K562 (cell line): ENCODE measurements at regions not wholly inside any gene's neighbourhood (a gene's known extent, or its start where the extent isn't known, plus 50 kb on each side); places are given as distances from the start of the nearest gene placed in this dataset.

Experiments
- FOXA3 ChIP-seq, 2 experiments: fragments of 450-650 bp in 1 of 2; sonication (generic) in 1 of 2; formaldehyde crosslinking; IDR thresholded peaks in 1 of 2; conservative IDR thresholded peaks in 1 of 2; 2 replicates each; pipeline versions ENCODE4 v1.4.0 to v1.8.0; 2020 to 2022; ENCODE audit warnings: mild to moderate bottlenecking in 2 of 2, missing genetic modification reagents in 1 of 2
- HDAC2 ChIP-seq: fragments of 450-650 bp; IDR thresholded peaks from 2 replicates; pipeline ENCODE4 v1.6.1; 2016; ENCODE audit warnings: mild to moderate bottlenecking
- NFRKB ChIP-seq: fragments of 450-650 bp; IDR thresholded peaks from 2 replicates; pipeline ENCODE4 v1.6.1; 2016; ENCODE audit warnings: low read depth
- RNF2 ChIP-seq: sonication (generic); IDR thresholded peaks from 2 replicates; pipeline ENCODE4 v1.6.1; 2016
- ZNF217 ChIP-seq: sonication (generic); formaldehyde crosslinking; IDR thresholded peaks from 2 replicates; pipeline ENCODE4 v1.8.0; 2022; ENCODE audit warnings: mild to moderate bottlenecking, missing genetic modification reagents
- ZNF324 ChIP-seq: fragments of 250-450 bp; sonication (Bioruptor Pico); IDR thresholded peaks from 2 replicates; pipeline ENCODE4 v1.4.0; 2020; ENCODE audit warnings: mild to moderate bottlenecking
- ZNF551 ChIP-seq: fragments of 250-450 bp; sonication (Bioruptor Pico); IDR thresholded peaks from 2 replicates; pipeline ENCODE4 v1.5.0; 2021; ENCODE audit warnings: mild to moderate bottlenecking, moderate library complexity
- ZNF592 ChIP-seq: fragments of 450-650 bp; IDR thresholded peaks from 2 replicates; pipeline ENCODE4 v1.6.1; 2017; ENCODE audit warnings: antibody characterized with exemption, mild to moderate bottlenecking
- TF ChIP-seq, protein P1 (sequence below): fragments of 250-450 bp; sonication (Bioruptor Pico); IDR thresholded peaks from 2 replicates; pipeline ENCODE4 v1.5.0; 2021
- TF ChIP-seq, protein P2 (sequence below): IDR thresholded peaks from 2 replicates; pipeline ENCODE4 v1.6.1; 2011; ENCODE audit warnings: borderline replicate concordance, low read depth, mild to moderate bottlenecking, moderate library complexity, low read length; ENCODE audit not compliant: insufficient read depth, poor library complexity, severe bottlenecking
- TF ChIP-seq, protein P3 (sequence below), 3 experiments: IDR thresholded peaks in 2 of 3; conservative IDR thresholded peaks in 1 of 3; 2 replicates each; pipeline ENCODE4 v1.5.1; 2011 to 2012; ENCODE audit warnings: low read length in 3 of 3, mild to moderate bottlenecking in 3 of 3, control low read depth in 2 of 3, improper control_type of control experiment in 1 of 3, inconsistent platforms in 1 of 3, low read depth in 1 of 3, mixed read lengths in 1 of 3, moderate library complexity in 1 of 3; ENCODE audit not compliant: insufficient read depth in 2 of 3
- TF ChIP-seq, protein P4 (sequence below), 3 experiments: fragments of 200-800 bp in 1 of 3; sonication (Bioruptor generic) in 1 of 3; sonication (generic) in 1 of 3; formaldehyde crosslinking in 1 of 3; IDR thresholded peaks; 2 replicates each; pipeline versions ENCODE4 v1.6.1 to v1.8.0; 2016 to 2022; ENCODE audit warnings: mild to moderate bottlenecking in 2 of 3, missing compliant biosample characterization in 2 of 3, missing genetic modification characterization in 2 of 3, missing genetic modification reagents in 1 of 3

- TF ChIP-seq ZNF324 (CRISPR knock-in tag), result no peak
- TF ChIP-seq FOXA3 (CRISPR knock-in tag; conservative IDR thresholded peaks at IDR 0.05 in 1 of 2, IDR thresholded peaks at IDR 0.05 in 1 of 2), result no peak
- TF ChIP-seq HDAC2, result no peak
- no peak for TF ChIP-seq RNF2
- TF ChIP-seq NFRKB, result no peak
- TF ChIP-seq, protein P1, sequence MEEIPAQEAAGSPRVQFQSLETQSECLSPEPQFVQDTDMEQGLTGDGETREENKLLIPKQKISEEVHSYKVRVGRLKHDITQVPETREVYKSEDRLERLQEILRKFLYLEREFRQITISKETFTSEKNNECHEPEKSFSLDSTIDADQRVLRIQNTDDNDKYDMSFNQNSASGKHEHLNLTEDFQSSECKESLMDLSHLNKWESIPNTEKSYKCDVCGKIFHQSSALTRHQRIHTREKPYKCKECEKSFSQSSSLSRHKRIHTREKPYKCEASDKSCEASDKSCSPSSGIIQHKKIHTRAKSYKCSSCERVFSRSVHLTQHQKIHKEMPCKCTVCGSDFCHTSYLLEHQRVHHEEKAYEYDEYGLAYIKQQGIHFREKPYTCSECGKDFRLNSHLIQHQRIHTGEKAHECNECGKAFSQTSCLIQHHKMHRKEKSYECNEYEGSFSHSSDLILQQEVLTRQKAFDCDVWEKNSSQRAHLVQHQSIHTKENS (CRISPR knock-in tag), result no peak
- no peak for TF ChIP-seq ZNF592
- TF ChIP-seq, protein P2, sequence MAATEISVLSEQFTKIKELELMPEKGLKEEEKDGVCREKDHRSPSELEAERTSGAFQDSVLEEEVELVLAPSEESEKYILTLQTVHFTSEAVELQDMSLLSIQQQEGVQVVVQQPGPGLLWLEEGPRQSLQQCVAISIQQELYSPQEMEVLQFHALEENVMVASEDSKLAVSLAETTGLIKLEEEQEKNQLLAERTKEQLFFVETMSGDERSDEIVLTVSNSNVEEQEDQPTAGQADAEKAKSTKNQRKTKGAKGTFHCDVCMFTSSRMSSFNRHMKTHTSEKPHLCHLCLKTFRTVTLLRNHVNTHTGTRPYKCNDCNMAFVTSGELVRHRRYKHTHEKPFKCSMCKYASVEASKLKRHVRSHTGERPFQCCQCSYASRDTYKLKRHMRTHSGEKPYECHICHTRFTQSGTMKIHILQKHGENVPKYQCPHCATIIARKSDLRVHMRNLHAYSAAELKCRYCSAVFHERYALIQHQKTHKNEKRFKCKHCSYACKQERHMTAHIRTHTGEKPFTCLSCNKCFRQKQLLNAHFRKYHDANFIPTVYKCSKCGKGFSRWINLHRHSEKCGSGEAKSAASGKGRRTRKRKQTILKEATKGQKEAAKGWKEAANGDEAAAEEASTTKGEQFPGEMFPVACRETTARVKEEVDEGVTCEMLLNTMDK, result no peak
- TF ChIP-seq, protein P3, sequence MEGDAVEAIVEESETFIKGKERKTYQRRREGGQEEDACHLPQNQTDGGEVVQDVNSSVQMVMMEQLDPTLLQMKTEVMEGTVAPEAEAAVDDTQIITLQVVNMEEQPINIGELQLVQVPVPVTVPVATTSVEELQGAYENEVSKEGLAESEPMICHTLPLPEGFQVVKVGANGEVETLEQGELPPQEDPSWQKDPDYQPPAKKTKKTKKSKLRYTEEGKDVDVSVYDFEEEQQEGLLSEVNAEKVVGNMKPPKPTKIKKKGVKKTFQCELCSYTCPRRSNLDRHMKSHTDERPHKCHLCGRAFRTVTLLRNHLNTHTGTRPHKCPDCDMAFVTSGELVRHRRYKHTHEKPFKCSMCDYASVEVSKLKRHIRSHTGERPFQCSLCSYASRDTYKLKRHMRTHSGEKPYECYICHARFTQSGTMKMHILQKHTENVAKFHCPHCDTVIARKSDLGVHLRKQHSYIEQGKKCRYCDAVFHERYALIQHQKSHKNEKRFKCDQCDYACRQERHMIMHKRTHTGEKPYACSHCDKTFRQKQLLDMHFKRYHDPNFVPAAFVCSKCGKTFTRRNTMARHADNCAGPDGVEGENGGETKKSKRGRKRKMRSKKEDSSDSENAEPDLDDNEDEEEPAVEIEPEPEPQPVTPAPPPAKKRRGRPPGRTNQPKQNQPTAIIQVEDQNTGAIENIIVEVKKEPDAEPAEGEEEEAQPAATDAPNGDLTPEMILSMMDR (IDR thresholded peaks at IDR 0.05 in 2 of 3, conservative IDR thresholded peaks at IDR 0.05 in 1 of 3; ENCODE audit: insufficient read depth in 2 of 3, low read depth in 1 of 3, low read length in 3 of 3), result no peak
- TF ChIP-seq, protein P4, sequence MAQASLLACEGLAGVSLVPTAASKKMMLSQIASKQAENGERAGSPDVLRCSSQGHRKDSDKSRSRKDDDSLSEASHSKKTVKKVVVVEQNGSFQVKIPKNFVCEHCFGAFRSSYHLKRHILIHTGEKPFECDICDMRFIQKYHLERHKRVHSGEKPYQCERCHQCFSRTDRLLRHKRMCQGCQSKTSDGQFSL (CRISPR knock-in tag; IDR thresholded peaks at IDR 0.05), result no peak
- TF ChIP-seq, protein P4 (tag; IDR thresholded peaks at IDR 0.05), result no peak
- TF ChIP-seq ZNF217 (CRISPR knock-in tag), result no peak
- no peak for TF ChIP-seq ZNF551 (CRISPR knock-in tag)
These were observed 428.7 kb downstream of the GABRG2 start for GRCh38 chr5:162496100-162496808.
